Fibroblast of the aortic adventitia (primary cell): ENCODE measurements at regions not wholly inside any gene's neighbourhood (a gene's known extent, or its start where the extent isn't known, plus 50 kb on each side); places are given as distances from the start of the nearest gene placed in this dataset.

ENCODE experiments used
- DNase-seq: peaks from one replicate; pipeline ENCODE4 v3.0.0-alpha.2; 2010; ENCODE audit warnings: low read depth
- H3K4me3 ChIP-seq: 2 replicates; pipeline ENCODE4 v1.5.1; 2011; ENCODE audit warnings: low read depth, mild to moderate bottlenecking, control low read depth, low read length, moderate library complexity
- CTCF ChIP-seq: IDR thresholded peaks from 2 replicates; pipeline ENCODE4 v1.5.1; 2011; ENCODE audit warnings: mild to moderate bottlenecking, low read length, control low read depth, inconsistent platforms; ENCODE audit not compliant: insufficient read depth

GRCh38 chr4:18192901-18193300, 171.3 kb upstream of the LCORL start:
- TF ChIP-seq CTCF, result no peak
- no peak for DNase-seq
- H3K4me3 ChIP-seq, result no peak overlapping the region

GRCh38 chr4:18185491-18185890, 163.9 kb upstream of the LCORL start:
- no peak for TF ChIP-seq CTCF
- no peak for DNase-seq
- H3K4me3 ChIP-seq, result no peak overlapping the region

- H3K4me3 ChIP-seq, result no peak overlapping the region
- no peak for DNase-seq
- TF ChIP-seq CTCF, result no peak
Observed at GRCh38 chr4:18180892-18181291, 159.3 kb upstream of the LCORL start.

GRCh38 chr4:18180122-18180521, 158.6 kb upstream of the LCORL start:
- H3K4me3 ChIP-seq, result no peak overlapping the region
- DNase-seq, result no peak
- no peak for TF ChIP-seq CTCF

- H3K4me3 ChIP-seq, result no peak overlapping the region
- TF ChIP-seq CTCF, result no peak
- no peak for DNase-seq
Observed at GRCh38 chr4:18171896-18172295, 150.3 kb upstream of the LCORL start.

- no peak overlapping the region for H3K4me3 ChIP-seq
- TF ChIP-seq CTCF, result no peak
- DNase-seq, result no peak
Observed at GRCh38 chr4:18167831-18168230, 146.3 kb upstream of the LCORL start.

- no peak overlapping the region for H3K4me3 ChIP-seq
- DNase-seq, result no peak
- no peak for TF ChIP-seq CTCF
Observed at GRCh38 chr4:18166925-18167324, 145.4 kb upstream of the LCORL start.
